ENCODE measurements at regions not wholly inside any gene's neighbourhood (a gene's known extent, or its start where the extent isn't known, plus 50 kb on each side); places are given as distances from the start of the nearest gene placed in this dataset.
A peak's percentile ranks its signal among the peaks of the same experiment; 100 is the strongest.

- H3K4me3 ChIP-seq (ENCODE audit: low read length): no peak overlapping the region
- TF ChIP-seq CTCF (IDR thresholded peaks at IDR 0.05; ENCODE audit: insufficient read depth, low read depth, low read length, missing control alignments): no peak
- no peak for DNase-seq (ENCODE audit: low read depth)
Observed at GRCh38 chr5:71971862-71972261, 135.4 kb upstream of the MAP1B start.

GRCh38 chr5:71972777-71973473 lies 134.3 kb upstream of the MAP1B start:
- H3K4me3 ChIP-seq (ENCODE audit: low read length): no peak overlapping the region
- TF ChIP-seq CTCF (IDR thresholded peaks at IDR 0.05; ENCODE audit: insufficient read depth, low read depth, low read length, missing control alignments): no peak
- DNase-seq (ENCODE audit: low read depth): no peak

GRCh38 chr5:71973563-71973962 lies 133.7 kb upstream of the MAP1B start:
- no peak for TF ChIP-seq CTCF (IDR thresholded peaks at IDR 0.05; ENCODE audit: insufficient read depth, low read depth, low read length, missing control alignments)
- no peak overlapping the region for H3K4me3 ChIP-seq (ENCODE audit: low read length)
- no peak for DNase-seq (ENCODE audit: low read depth)

- DNase-seq (ENCODE audit: low read depth): no peak
Observed at GRCh38 chr5:71974165-71974564, 133.1 kb upstream of the MAP1B start.

GRCh38 chr5:71974622-71975021 lies 132.7 kb upstream of the MAP1B start:
- peak; percentile 57 for DNase-seq (ENCODE audit: low read depth)
- no peak for TF ChIP-seq CTCF (IDR thresholded peaks at IDR 0.05; ENCODE audit: insufficient read depth, low read depth, low read length, missing control alignments)
- no peak overlapping the region for H3K4me3 ChIP-seq (ENCODE audit: low read length)

More at GRCh38 chr5:71974165-71974564, 133.1 kb upstream of the MAP1B start:
- no peak overlapping the region for H3K4me3 ChIP-seq (ENCODE audit: low read length)
- no peak for TF ChIP-seq CTCF (IDR thresholded peaks at IDR 0.05; ENCODE audit: insufficient read depth, low read depth, low read length, missing control alignments)

- DNase-seq (ENCODE audit: low read depth): no peak
- no peak overlapping the region for H3K4me3 ChIP-seq (ENCODE audit: low read length)
- TF ChIP-seq CTCF (IDR thresholded peaks at IDR 0.05; ENCODE audit: insufficient read depth, low read depth, low read length, missing control alignments): no peak
Observed at GRCh38 chr5:71976449-71976848, 130.8 kb upstream of the MAP1B start.

- no peak overlapping the region for H3K4me3 ChIP-seq (ENCODE audit: low read length)
- DNase-seq (ENCODE audit: low read depth): no peak
- no peak for TF ChIP-seq CTCF (IDR thresholded peaks at IDR 0.05; ENCODE audit: insufficient read depth, low read depth, low read length, missing control alignments)
Observed at GRCh38 chr5:71977311-71977710, 130.0 kb upstream of the MAP1B start.

Measured in epithelial cell of esophagus (primary cell).